ENCODE measurements at regions not wholly inside any gene's neighbourhood (a gene's known extent, or its start where the extent isn't known, plus 50 kb on each side); places are given as distances from the start of the nearest gene placed in this dataset.
"Not testable (repeated sequence)": the region's sequence is repeated elsewhere in the genome, so short reads cannot be mapped to it uniquely, and the experiment has no call there.

GRCh38 chr11:96748639-96749370 lies 359.0 kb downstream of the JRKL start:
- Histone ChIP-seq H3K4me2 (ENCODE audit: insufficient read depth, low read length) (peak overlapping the region; percentile 94), H3K9ac (replicated peaks; ENCODE audit: extremely low read depth, insufficient read depth, low read length) (peak overlapping the region; percentile 67), H3K4me1 (ENCODE audit: control insufficient read depth, extremely low read depth, insufficient read depth, low read length) (peaks cover 22% of the 10 kb centered on the region), H3K36me3 (ENCODE audit: control insufficient read depth in 2 of 2, extremely low read depth in 1 of 2, insufficient read depth in 2 of 2, low read length in 2 of 2) (no peaks in the 10 kb centered on the region), H2AFZ (ENCODE audit: low read depth, low read length) (peak overlapping the region; percentile 84), H3K27me3 (ENCODE audit: control insufficient read depth in 2 of 2, insufficient read depth in 2 of 2, low read length in 2 of 2) (no peaks in the 10 kb centered on the region), H3K4me3 (replicated peaks in 1 of 3; ENCODE audit: insufficient read depth in 1 of 3, low read depth in 1 of 3, low read length in 3 of 3) (peak overlapping the region in 2 of 3 experiments; percentile 46), H3K79me2 (ENCODE audit: control insufficient read depth, insufficient read depth, low read length) (no peaks in the 10 kb centered on the region), H3K9me3 (replicated peaks; ENCODE audit: control insufficient read depth, insufficient read depth, low read length) (no peaks in the 10 kb centered on the region), H4K20me1 (replicated peaks; ENCODE audit: control insufficient read depth, extremely low read depth, insufficient read depth, low read length) (no peaks in the 10 kb centered on the region), H3K9me1 (replicated peaks; ENCODE audit: control insufficient read depth, extremely low read depth, insufficient read depth, low read length) (peaks cover 2% of the 10 kb centered on the region), H3K27ac (ENCODE audit: insufficient read depth, low read depth, low read length) (peak overlapping the region; percentile 84)
- BruUV-seq (replicated peaks), result no TSS peak
- intact Hi-C loops (cut with micrococcal nuclease) (no loop called here), dilution Hi-C loops (cut with MboI; ENCODE audit: extremely low pct_ligation_motif_present, low sequenced_read_pairs) (no loop called here)
- FAIRE-seq (peak; percentile 78), DNase-seq (ENCODE audit: low read depth, low spot score) (peak; percentile 75)
- ChIA-PET POLR2A (no interaction called here), CTCF (no interaction called here)
- TF ChIP-seq FOS (IDR thresholded peaks at IDR 0.05; ENCODE audit: borderline replicate concordance, insufficient read depth, low read length), result peak; percentile 50
- TF ChIP-seq POLR2A (IDR thresholded peaks at IDR 0.05; ENCODE audit: low read depth, low read length), result no peak
- peak; percentile 78 for TF ChIP-seq JUN (IDR thresholded peaks at IDR 0.05; ENCODE audit: borderline replicate concordance, insufficient read depth, insufficient read length, low read depth)

- CTCF ChIA-PET; BruUV-seq (replicated peaks); dilution Hi-C loops (cut with MboI; ENCODE audit: extremely low pct_ligation_motif_present, low sequenced_read_pairs); FAIRE-seq; H3K27ac ChIP-seq (ENCODE audit: insufficient read depth, low read depth, low read length); DNase-seq (ENCODE audit: low read depth, low spot score); H3K4me3 ChIP-seq (replicated peaks in 1 of 3; ENCODE audit: insufficient read depth in 1 of 3, low read depth in 1 of 3, low read length in 3 of 3); intact Hi-C loops (cut with micrococcal nuclease); H4K20me1 ChIP-seq (replicated peaks; ENCODE audit: control insufficient read depth, extremely low read depth, insufficient read depth, low read length); H3K9me3 ChIP-seq (replicated peaks; ENCODE audit: control insufficient read depth, insufficient read depth, low read length); H3K9ac ChIP-seq (replicated peaks; ENCODE audit: extremely low read depth, insufficient read depth, low read length); POLR2A ChIA-PET; H3K79me2 ChIP-seq (ENCODE audit: control insufficient read depth, insufficient read depth, low read length); H3K9me1 ChIP-seq (replicated peaks; ENCODE audit: control insufficient read depth, extremely low read depth, insufficient read depth, low read length); H3K4me2 ChIP-seq (ENCODE audit: insufficient read depth, low read length); H2AFZ ChIP-seq (ENCODE audit: low read depth, low read length); H3K36me3 ChIP-seq (ENCODE audit: control insufficient read depth in 2 of 2, extremely low read depth in 1 of 2, insufficient read depth in 2 of 2, low read length in 2 of 2); H3K27me3 ChIP-seq (ENCODE audit: control insufficient read depth in 2 of 2, insufficient read depth in 2 of 2, low read length in 2 of 2): not testable (repeated sequence)
- peaks cover 22% of the 10 kb centered on the region for H3K4me1 ChIP-seq (ENCODE audit: control insufficient read depth, extremely low read depth, insufficient read depth, low read length)
Measured at GRCh38 chr11:96751807-96752206, 362.0 kb downstream of the JRKL start.

Data from endothelial cell of umbilical vein (primary cell).